ENCODE measurements at regions not wholly inside any gene's neighbourhood (a gene's known extent, or its start where the extent isn't known, plus 50 kb on each side); places are given as distances from the start of the nearest gene placed in this dataset.

GRCh38 chr1:26626994-26627393 is 68.8 kb upstream of the ARID1A start:
- peak; percentile 54 for DNase-seq
- CTCF ChIA-PET, result no interaction called here
- POLR2A ChIA-PET (ENCODE audit: unreplicated experiment), result no interaction called here
- Histone ChIP-seq H4K8ac (ENCODE audit: low read depth in 2 of 2, low read length in 2 of 2) (no peak overlapping the region), H4K91ac (ENCODE audit: insufficient read depth, low read depth, low read length) (no peak overlapping the region), H4K5ac (ENCODE audit: low read depth, low read length) (no peak overlapping the region), H2AK5ac (ENCODE audit: low read depth, low read length) (no peak overlapping the region), H3K14ac (replicated peaks; ENCODE audit: low read depth, low read length) (no peak overlapping the region), H2BK120ac (ENCODE audit: low read depth, low read length) (no peak overlapping the region), H3K9ac (ENCODE audit: low read depth, low read length) (no peak overlapping the region), H2BK20ac (ENCODE audit: low read depth, low read length) (no peak overlapping the region), H4K20me1 (ENCODE audit: insufficient read depth, low read length) (no peaks in the 10 kb centered on the region), H3K36me3 (ENCODE audit: control insufficient read depth, insufficient read depth, low read length) (no peaks in the 10 kb centered on the region), H3K4me2 (ENCODE audit: low read depth, low read length) (no peak overlapping the region), H2AFZ (replicated peaks; ENCODE audit: low read length, poor library complexity) (no peak overlapping the region), H3K27me3 (ENCODE audit: control insufficient read depth, insufficient read depth, low read length) (no peaks in the 10 kb centered on the region), H3K79me1 (ENCODE audit: low read depth in 1 of 2, low read length in 2 of 2) (no peaks in the 10 kb centered on the region), H3K23ac (ENCODE audit: low read depth, low read length) (no peak overlapping the region), H3K9me1 (ENCODE audit: insufficient read depth, low read length) (no peaks in the 10 kb centered on the region), H2BK5ac (ENCODE audit: low read depth, low read length, poor library complexity, severe bottlenecking) (no peak overlapping the region), H3K18ac (ENCODE audit: low read depth, low read length) (no peak overlapping the region), H3K27ac (ENCODE audit: insufficient read depth, low read length) (no peak overlapping the region), H2BK15ac (ENCODE audit: low read depth, low read length) (no peak overlapping the region), H3K56ac (ENCODE audit: extremely low read depth, insufficient read depth, low read length) (no peak overlapping the region), H3K4me1 (ENCODE audit: control insufficient read depth, insufficient read depth, low read length) (no peaks in the 10 kb centered on the region), H3K9me3 (ENCODE audit: control insufficient read depth, insufficient read depth, low read length) (no peaks in the 10 kb centered on the region), H3K4ac (ENCODE audit: low read depth, low read length) (no peak overlapping the region), H2AK9ac (replicated peaks; ENCODE audit: low read depth, low read length, poor library complexity) (no peak overlapping the region), H3K4me3 (ENCODE audit: insufficient read depth, low read depth, low read length) (no peak overlapping the region)
- BruUV-seq (replicated peaks), result no TSS peak
- whole genome bisulfite sequencing, 2 experiments (ENCODE audit: extremely low coverage in 2 of 2, insufficient read length in 1 of 2), result no CpG with 5 or more reads among the region's 1 CpG
- in situ Hi-C loops (cut with MboI; ENCODE audit: low sequenced_read_pairs) (no loop called here), dilution Hi-C loops (cut with HindIII; ENCODE audit: low sequenced_read_pairs, unreplicated experiment) (no loop called here), intact Hi-C loops (cut with micrococcal nuclease) (loop anchor here (5.0 kb wide), 1 partner anchor 50 kb away; no protein-coding TSS in a partner anchor)
- no peak for TF ChIP-seq MAZ (IDR thresholded peaks at IDR 0.05; ENCODE audit: borderline replicate concordance, low read depth, low read length)
- ATAC-seq (ENCODE audit: low read depth), result peak; percentile 75
